ENCODE measurements at regions not wholly inside any gene's neighbourhood (a gene's known extent, or its start where the extent isn't known, plus 50 kb on each side); places are given as distances from the start of the nearest gene placed in this dataset.
A peak's percentile ranks its signal among the peaks of the same experiment; 100 is the strongest.

GRCh38 chr4:111864066-111864465 lies 281.2 kb upstream of the FAM241A start:
- ATAC-seq (ENCODE audit: low read depth in 2 of 2) (no peak), DNase-seq (no peak)
- Mint-ChIP-seq H3K4me3 (no peak overlapping the region), H3K36me3 (no peaks in the 10 kb centered on the region), H3K27me3 (peaks cover 0 to 8% (median 0%) of the 10 kb centered on the region in 3 donors), H3K4me1 (no peaks in the 10 kb centered on the region), H3K27ac (no peak overlapping the region), H3K9me3 (peaks cover 0 to 24% (median 8%) of the 10 kb centered on the region in 7 donors)

- H3K27ac Mint-ChIP-seq = no peak overlapping the region
- DNase-seq (no peak), ATAC-seq (ENCODE audit: low read depth in 2 of 2) (no peak)
- H3K9me3 Mint-ChIP-seq = peaks cover 0 to 28% (median 10%) of the 10 kb centered on the region in 7 donors
- peaks cover 0 to 8% (median 0%) of the 10 kb centered on the region in 3 donors for H3K27me3 Mint-ChIP-seq
- H3K4me3 Mint-ChIP-seq = no peak overlapping the region
- no peaks in the 10 kb centered on the region for H3K4me1 Mint-ChIP-seq
- no peaks in the 10 kb centered on the region for H3K36me3 Mint-ChIP-seq
These were observed 275.9 kb upstream of the FAM241A start for GRCh38 chr4:111869339-111869738.

DNA sequence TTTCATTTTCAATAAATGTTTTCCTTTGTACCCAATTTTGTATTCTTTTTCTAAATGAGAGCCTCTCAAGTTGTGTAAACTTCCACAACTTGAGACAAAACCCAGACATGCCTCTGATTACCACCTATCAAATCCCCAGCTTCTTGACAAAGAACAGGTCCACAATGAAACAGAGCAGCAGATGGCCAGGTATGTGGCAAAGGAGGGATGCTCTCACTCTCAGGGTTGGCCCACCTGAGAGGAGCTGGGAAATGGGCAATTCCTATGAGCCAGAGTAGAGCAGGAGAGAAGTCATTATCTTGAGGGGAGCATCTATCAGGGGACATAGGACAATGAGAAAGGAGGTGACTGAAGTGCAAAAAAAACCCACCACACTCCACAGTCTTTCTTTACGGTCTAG lies 273.5 kb upstream of the FAM241A start:
- H3K4me3 Mint-ChIP-seq = no peak overlapping the region
- H3K9me3 Mint-ChIP-seq = peaks cover 0 to 11% (median 7%) of the 10 kb centered on the region in 7 donors

DNA sequence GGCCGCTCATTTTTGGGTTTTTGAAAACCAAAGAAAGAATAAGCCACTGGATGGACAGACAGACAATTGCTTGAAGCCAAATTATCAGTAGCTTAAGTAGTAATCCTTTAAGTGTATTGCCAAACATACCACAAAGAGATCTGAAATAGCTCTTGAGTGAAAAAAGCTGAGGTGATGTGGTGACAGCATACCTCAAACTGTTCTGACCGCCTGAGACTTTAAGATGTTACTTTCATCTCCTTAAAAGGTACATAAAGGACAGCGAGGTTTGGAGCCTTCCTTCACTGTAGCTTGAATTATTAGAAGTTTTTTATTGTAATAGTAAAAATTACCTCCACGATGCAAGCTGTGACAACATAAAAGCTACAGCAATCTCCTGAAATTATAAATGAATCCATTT lies 271.5 kb upstream of the FAM241A start:
- Mint-ChIP-seq H3K9me3 (peaks cover 0 to 8% (median 2%) of the 10 kb centered on the region in 7 donors), H3K4me1 (no peaks in the 10 kb centered on the region), H3K36me3 (no peaks in the 10 kb centered on the region), H3K27me3 (peaks cover 0 to 6% (median 6%) of the 10 kb centered on the region in 3 donors), H3K27ac (no peak overlapping the region), H3K4me3 (no peak overlapping the region)
- DNase-seq (no peak), ATAC-seq (ENCODE audit: low read depth in 2 of 2) (no peak)

More for the DNA sequence above, 273.5 kb upstream of the FAM241A start:
- DNase-seq = no peak
- Mint-ChIP-seq H3K36me3 (no peaks in the 10 kb centered on the region), H3K4me1 (no peaks in the 10 kb centered on the region), H3K27me3 (peaks cover under 1 to 8% (median 3%) of the 10 kb centered on the region in 3 donors), H3K27ac (no peak overlapping the region)
- no peak for ATAC-seq (ENCODE audit: low read depth in 2 of 2)

- no peaks in the 10 kb centered on the region for H3K9me3 Mint-ChIP-seq
- no peaks in the 10 kb centered on the region for H3K4me1 Mint-ChIP-seq
- H3K27me3 Mint-ChIP-seq = peaks cover 0 to 6% (median 6%) of the 10 kb centered on the region in 3 donors
- H3K27ac Mint-ChIP-seq = no peak overlapping the region
- ATAC-seq (ENCODE audit: low read depth in 2 of 2) = no peak
- DNase-seq = no peak
- no peak overlapping the region for H3K4me3 Mint-ChIP-seq
- no peaks in the 10 kb centered on the region for H3K36me3 Mint-ChIP-seq
These were observed 265.7 kb upstream of the FAM241A start for GRCh38 chr4:111879539-111879938.

GRCh38 chr4:111880116-111880515 lies 265.1 kb upstream of the FAM241A start:
- Mint-ChIP-seq H3K27me3 (peaks cover 0 to 10% (median 6%) of the 10 kb centered on the region in 3 donors), H3K4me1 (no peaks in the 10 kb centered on the region), H3K4me3 (no peak overlapping the region), H3K9me3 (no peaks in the 10 kb centered on the region), H3K36me3 (no peaks in the 10 kb centered on the region), H3K27ac (no peak overlapping the region)
- DNase-seq = no peak
- no peak for ATAC-seq (ENCODE audit: low read depth in 2 of 2)

GRCh38 chr4:111883557-111883999 lies 261.7 kb upstream of the FAM241A start:
- H3K27ac Mint-ChIP-seq = no peak overlapping the region
- peaks cover 0 to 2% (median 0%) of the 10 kb centered on the region in 7 donors for H3K9me3 Mint-ChIP-seq
- no peaks in the 10 kb centered on the region for H3K36me3 Mint-ChIP-seq
- H3K4me1 Mint-ChIP-seq = no peaks in the 10 kb centered on the region
- peaks cover 0 to 9% (median 0%) of the 10 kb centered on the region in 3 donors for H3K27me3 Mint-ChIP-seq
- ATAC-seq (ENCODE audit: low read depth in 2 of 2) (no peak), DNase-seq (no peak)
- no peak overlapping the region for H3K4me3 Mint-ChIP-seq

DNA sequence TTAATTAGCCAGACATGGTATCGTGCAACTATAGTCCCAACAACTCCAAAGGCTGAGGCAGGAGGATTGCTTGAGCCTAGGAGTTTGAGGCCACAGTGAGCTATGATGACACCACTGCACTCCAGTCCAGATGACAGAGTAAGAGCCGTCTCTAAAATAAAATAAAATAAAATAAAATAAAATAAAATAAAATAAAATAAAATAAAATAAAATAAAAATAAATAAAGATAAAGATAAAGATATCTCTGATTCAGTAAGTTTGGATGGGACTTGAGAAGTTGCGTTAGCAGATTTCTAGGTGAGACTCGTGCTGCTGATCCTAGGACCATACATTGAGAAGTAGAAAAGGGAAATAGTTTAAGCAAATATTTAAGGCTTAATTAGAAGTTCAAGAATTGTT lies 254.8 kb upstream of the FAM241A start:
- no peaks in the 10 kb centered on the region for H3K36me3 Mint-ChIP-seq
- no peak overlapping the region for H3K27ac Mint-ChIP-seq
- H3K4me3 Mint-ChIP-seq = no peak overlapping the region
- ATAC-seq (ENCODE audit: low read depth in 2 of 2) (no peak), DNase-seq (no peak)
- peaks cover 0 to 18% (median 7%) of the 10 kb centered on the region in 7 donors for H3K9me3 Mint-ChIP-seq
- no peaks in the 10 kb centered on the region for H3K4me1 Mint-ChIP-seq
- peaks cover 0 to 9% (median 5%) of the 10 kb centered on the region in 3 donors for H3K27me3 Mint-ChIP-seq

GRCh38 chr4:111905511-111905910 lies 239.7 kb upstream of the FAM241A start:
- no peaks in the 10 kb centered on the region for H3K9me3 Mint-ChIP-seq
- H3K4me3 Mint-ChIP-seq = no peak overlapping the region
- no peak overlapping the region for H3K27ac Mint-ChIP-seq
- DNase-seq (no peak), ATAC-seq (ENCODE audit: low read depth in 2 of 2) (no peak)
- no peaks in the 10 kb centered on the region for H3K27me3 Mint-ChIP-seq
- no peaks in the 10 kb centered on the region for H3K4me1 Mint-ChIP-seq
- H3K36me3 Mint-ChIP-seq = no peaks in the 10 kb centered on the region

GRCh38 chr4:111919639-111920038 lies 225.6 kb upstream of the FAM241A start:
- DNase-seq (no peak), ATAC-seq (ENCODE audit: low read depth in 2 of 2) (no peak)
- Mint-ChIP-seq H3K4me3 (no peak overlapping the region), H3K27me3 (peaks cover 9 to 25% (median 24%) of the 10 kb centered on the region in 3 donors), H3K9me3 (peaks cover 0 to 7% (median 4%) of the 10 kb centered on the region in 7 donors), H3K27ac (no peak overlapping the region), H3K4me1 (no peaks in the 10 kb centered on the region), H3K36me3 (no peaks in the 10 kb centered on the region)

GRCh38 chr4:111921714-111922113 lies 223.5 kb upstream of the FAM241A start:
- Mint-ChIP-seq H3K9me3 (peaks cover 0 to 3% (median 0%) of the 10 kb centered on the region in 7 donors), H3K4me3 (no peak overlapping the region), H3K27ac (no peak overlapping the region), H3K4me1 (no peaks in the 10 kb centered on the region), H3K27me3 (peaks cover 9 to 25% (median 20%) of the 10 kb centered on the region in 3 donors), H3K36me3 (no peaks in the 10 kb centered on the region)
- DNase-seq = no peak
- no peak for ATAC-seq (ENCODE audit: low read depth in 2 of 2)

GRCh38 chr4:111923786-111924185 lies 221.5 kb upstream of the FAM241A start:
- no peaks in the 10 kb centered on the region for H3K9me3 Mint-ChIP-seq
- H3K27me3 Mint-ChIP-seq = peaks cover 9 to 21% (median 14%) of the 10 kb centered on the region in 3 donors
- ATAC-seq (ENCODE audit: low read depth in 2 of 2) (no peak), DNase-seq (no peak)
- no peak overlapping the region for H3K27ac Mint-ChIP-seq
- H3K4me1 Mint-ChIP-seq = no peaks in the 10 kb centered on the region
- no peaks in the 10 kb centered on the region for H3K36me3 Mint-ChIP-seq
- H3K4me3 Mint-ChIP-seq = no peak overlapping the region

DNA sequence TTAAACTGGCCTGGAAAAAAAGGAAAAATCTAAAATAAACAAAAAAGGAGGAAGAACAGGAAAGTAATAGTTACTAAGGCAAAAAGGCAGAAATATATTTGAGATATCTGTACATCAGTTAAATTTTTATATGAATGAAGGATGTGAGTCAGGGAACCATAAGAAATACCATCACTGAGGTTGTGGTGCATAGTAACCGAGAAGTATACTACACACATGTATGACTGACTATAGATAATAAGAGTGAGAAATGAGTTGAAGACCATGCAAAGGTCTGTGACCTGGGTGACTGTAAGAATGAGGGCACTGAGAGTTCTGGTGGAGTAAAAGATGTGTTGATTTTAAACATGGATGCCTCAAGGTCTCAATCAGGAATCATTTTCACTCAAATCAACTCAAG lies 220.6 kb upstream of the FAM241A start:
- H3K36me3 Mint-ChIP-seq = no peaks in the 10 kb centered on the region
- H3K9me3 Mint-ChIP-seq = no peaks in the 10 kb centered on the region
- peaks cover 7 to 21% (median 9%) of the 10 kb centered on the region in 3 donors for H3K27me3 Mint-ChIP-seq
- no peak for DNase-seq
- H3K4me1 Mint-ChIP-seq = peaks cover 0 to under 1% (median 0%) of the 10 kb centered on the region in 3 donors
- no peak for ATAC-seq (ENCODE audit: low read depth in 2 of 2)
- H3K4me3 Mint-ChIP-seq = no peak overlapping the region
- H3K27ac Mint-ChIP-seq = no peak overlapping the region

DNA sequence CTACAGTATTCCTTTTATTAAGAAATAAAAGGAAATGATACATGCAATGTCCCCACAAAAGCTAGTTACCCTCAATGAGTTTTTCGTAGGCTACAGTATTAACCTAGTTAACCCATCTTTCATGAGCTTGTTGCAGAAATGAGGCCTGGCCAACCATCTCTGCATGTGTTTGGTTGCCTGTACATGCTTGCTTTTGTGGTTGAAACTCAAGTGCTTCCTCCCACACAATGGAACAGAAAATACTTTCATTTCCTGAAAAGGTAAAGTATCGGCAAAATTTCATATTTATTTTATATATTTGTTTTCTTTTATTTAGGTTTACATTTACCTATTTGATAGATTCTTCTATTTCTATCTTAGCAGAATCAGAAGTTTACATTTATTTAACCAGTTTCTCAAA lies 214.6 kb upstream of the FAM241A start:
- H3K36me3 Mint-ChIP-seq = no peaks in the 10 kb centered on the region
- peak; percentile 72 to 83 for ATAC-seq (ENCODE audit: low read depth in 2 of 2)
- peaks cover 13 to 16% (median 14%) of the 10 kb centered on the region in 3 donors for H3K27me3 Mint-ChIP-seq
- H3K4me1 Mint-ChIP-seq = peaks cover 0 to 4% (median 0%) of the 10 kb centered on the region in 3 donors
- no peak overlapping the region for H3K27ac Mint-ChIP-seq
- DNase-seq = peak; percentile 21
- no peak overlapping the region for H3K4me3 Mint-ChIP-seq
- no peaks in the 10 kb centered on the region for H3K9me3 Mint-ChIP-seq

GRCh38 chr4:111933703-111934102 lies 211.6 kb upstream of the FAM241A start:
- Mint-ChIP-seq H3K27ac (no peak overlapping the region), H3K36me3 (no peaks in the 10 kb centered on the region), H3K27me3 (peaks cover 5 to 19% (median 15%) of the 10 kb centered on the region in 3 donors), H3K9me3 (no peaks in the 10 kb centered on the region), H3K4me1 (peaks cover 0 to 4% (median 0%) of the 10 kb centered on the region in 3 donors), H3K4me3 (no peak overlapping the region)
- ATAC-seq (ENCODE audit: low read depth in 2 of 2) (no peak), DNase-seq (no peak)

Data from naive B cell (primary cell).